WTC11 (cell line): ENCODE measurements at regions not wholly inside any gene's neighbourhood (a gene's known extent, or its start where the extent isn't known, plus 50 kb on each side); places are given as distances from the start of the nearest gene placed in this dataset.

Experiments
- CBFB ChIP-seq: sonication (generic); formaldehyde crosslinking; IDR thresholded peaks from 2 replicates; pipeline ENCODE4 v1.8.1; 2022; ENCODE audit warnings: mild to moderate bottlenecking, low read depth, missing genetic modification reagents
- CTCF ChIP-seq: fragments of 200-600 bp; IDR thresholded peaks from 2 replicates; pipeline ENCODE4 v1.8.0; 2022; ENCODE audit warnings: antibody characterized with exemption
- E2F4 ChIP-seq: sonication (generic); formaldehyde crosslinking; IDR thresholded peaks from 2 replicates; pipeline ENCODE4 v1.8.1; 2022; ENCODE audit warnings: low read depth, mild to moderate bottlenecking, moderate library complexity, missing genetic modification reagents, borderline replicate concordance
- ELF4 ChIP-seq: sonication (generic); formaldehyde crosslinking; IDR thresholded peaks from 2 replicates; pipeline ENCODE4 v1.8.1; 2022; ENCODE audit warnings: low read depth, mild to moderate bottlenecking, moderate library complexity, missing genetic modification reagents
- FOXP4 ChIP-seq: sonication (generic); formaldehyde crosslinking; IDR thresholded peaks from 2 replicates; pipeline ENCODE4 v1.8.0; 2022; ENCODE audit warnings: mild to moderate bottlenecking, missing genetic modification reagents
- IRF1 ChIP-seq: sonication (generic); formaldehyde crosslinking; IDR thresholded peaks from 2 replicates; pipeline ENCODE4 v1.8.0; 2023; ENCODE audit warnings: missing genetic modification reagents
- KAT7 ChIP-seq: sonication (generic); formaldehyde crosslinking; IDR thresholded peaks from 2 replicates; pipeline ENCODE4 v1.8.1; 2023; ENCODE audit warnings: missing genetic modification reagents, mild to moderate bottlenecking, borderline replicate concordance
- MXD4 ChIP-seq: fragments of 250-450 bp; sonication (Bioruptor Pico); IDR thresholded peaks from 2 replicates; pipeline ENCODE4 v1.8.0; 2021; ENCODE audit warnings: mild to moderate bottlenecking, moderate library complexity, borderline replicate concordance
- NR2C2 ChIP-seq: sonication (generic); formaldehyde crosslinking; IDR thresholded peaks from 2 replicates; pipeline ENCODE4 v1.8.0; 2022; ENCODE audit warnings: mild to moderate bottlenecking, missing genetic modification reagents
- SOX15 ChIP-seq: fragments of 250-450 bp; sonication (Bioruptor Pico); IDR thresholded peaks from 2 replicates; pipeline ENCODE4 v1.9.0; 2021; ENCODE audit warnings: mild to moderate bottlenecking
- USF2 ChIP-seq: sonication (generic); formaldehyde crosslinking; IDR thresholded peaks from 2 replicates; pipeline ENCODE4 v1.8.1; 2023; ENCODE audit warnings: mild to moderate bottlenecking, missing genetic modification reagents, moderate library complexity
- ZNF121 ChIP-seq: sonication (generic); formaldehyde crosslinking; IDR thresholded peaks from 2 replicates; pipeline ENCODE4 v1.8.0; 2023; ENCODE audit warnings: missing genetic modification reagents

GRCh38 chr10:9205558-9205957 lies 1151.1 kb downstream of the GATA3 start:
- TF ChIP-seq MXD4 (no peak), CTCF (no peak), ELF4 (CRISPR knock-in tag) (no peak), ZNF121 (CRISPR knock-in tag) (no peak), FOXP4 (no peak), E2F4 (no peak), SOX15 (no peak), IRF1 (no peak), CBFB (CRISPR knock-in tag) (no peak), USF2 (no peak), KAT7 (CRISPR knock-in tag) (no peak), NR2C2 (CRISPR knock-in tag) (no peak)
